NCI-H524 (cell line): ENCODE measurements at regions not wholly inside any gene's neighbourhood (a gene's known extent, or its start where the extent isn't known, plus 50 kb on each side); places are given as distances from the start of the nearest gene placed in this dataset.
"Not testable (repeated sequence)": the region's sequence is repeated elsewhere in the genome, so short reads cannot be mapped to it uniquely, and the experiment has no call there.

Experiments
- DNase-seq, 2 experiments: peaks; one replicate each; lab custom pipeline; 2025; lab: John Stamatoyannopoulos, UW

DNA sequence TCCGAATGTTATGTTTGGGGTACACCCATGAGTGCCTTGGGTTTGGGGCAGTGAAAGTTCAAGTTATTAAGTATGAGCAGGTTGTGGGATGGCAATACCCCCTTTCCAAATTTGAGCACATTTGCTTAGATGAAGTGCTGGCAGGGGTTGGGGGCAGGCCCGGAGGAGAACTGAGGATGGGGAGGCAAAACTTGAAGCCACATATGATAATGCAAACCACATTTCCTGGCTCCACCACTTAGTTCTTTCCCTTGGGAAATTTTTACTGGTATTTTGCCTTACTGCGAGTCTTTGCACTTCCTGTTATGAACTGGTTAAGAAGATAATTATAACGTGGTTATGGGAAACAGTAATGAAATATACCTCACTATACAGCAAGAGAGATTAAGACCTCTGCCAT, 336.0 kb upstream of the ONECUT1 start:
- DNase-seq: no peak

DNA sequence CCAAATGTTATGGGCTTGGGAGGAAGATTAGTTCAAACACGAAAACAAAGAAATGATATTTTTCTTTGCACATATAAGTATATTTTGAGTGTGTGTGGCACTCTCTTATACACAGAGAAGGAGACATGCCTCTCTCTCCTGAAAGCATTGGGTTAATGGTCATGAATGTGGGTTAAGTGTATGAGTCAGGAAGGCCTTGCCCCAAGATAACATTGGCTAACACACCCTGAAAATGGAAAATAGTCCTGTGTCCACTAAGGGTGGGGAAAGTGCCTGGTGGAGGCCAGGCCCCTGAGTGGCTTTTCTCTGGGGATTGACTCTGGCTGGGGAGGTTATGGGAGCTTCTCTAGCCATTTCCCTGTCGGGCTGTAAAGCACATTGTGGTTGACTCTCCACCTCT, 332.7 kb upstream of the ONECUT1 start:
- DNase-seq: no peak

DNA sequence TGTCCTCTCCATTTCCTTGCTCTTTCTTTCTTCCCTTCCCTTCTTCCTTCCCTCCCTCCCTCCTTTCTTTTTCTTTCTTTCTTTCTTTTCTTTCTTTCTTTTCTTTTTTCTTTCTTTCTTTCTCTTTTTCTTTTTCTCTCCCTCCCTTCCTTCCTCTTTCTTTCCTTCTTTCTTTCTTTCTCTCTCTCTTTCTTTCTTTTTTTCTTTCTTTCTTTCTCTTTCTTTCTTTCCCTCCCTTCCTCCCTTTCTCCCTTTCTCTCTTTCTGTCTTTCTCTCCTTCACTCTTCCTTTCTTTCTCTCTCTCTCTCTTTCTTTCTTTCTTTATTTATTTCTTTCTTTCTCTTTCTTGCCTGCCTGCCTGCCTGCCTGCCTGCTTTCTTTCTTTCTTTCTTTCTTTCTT, 326.8 kb upstream of the ONECUT1 start:
- DNase-seq: not testable (repeated sequence)

DNA sequence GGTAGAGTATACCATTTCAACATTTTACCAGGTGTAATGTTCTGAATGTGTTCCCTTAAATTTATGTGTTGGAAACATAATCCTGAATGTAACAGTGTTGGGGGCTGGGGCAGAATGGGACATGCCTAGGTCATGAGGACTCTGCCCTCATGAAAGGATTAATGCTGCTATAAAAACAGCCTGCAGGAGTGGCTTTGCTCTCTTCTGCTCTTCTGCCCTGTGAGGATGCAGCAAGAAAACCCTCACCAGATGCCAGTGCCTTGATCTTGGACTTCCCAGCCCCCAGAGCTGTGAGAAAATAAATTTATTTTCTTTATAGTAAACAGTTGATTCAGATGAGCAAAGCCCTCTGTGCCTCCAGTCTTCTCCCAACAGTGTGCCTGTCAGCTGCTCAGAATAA, 326.0 kb upstream of the ONECUT1 start:
- DNase-seq: peak in 1 of 2 experiments; percentile 41

DNA sequence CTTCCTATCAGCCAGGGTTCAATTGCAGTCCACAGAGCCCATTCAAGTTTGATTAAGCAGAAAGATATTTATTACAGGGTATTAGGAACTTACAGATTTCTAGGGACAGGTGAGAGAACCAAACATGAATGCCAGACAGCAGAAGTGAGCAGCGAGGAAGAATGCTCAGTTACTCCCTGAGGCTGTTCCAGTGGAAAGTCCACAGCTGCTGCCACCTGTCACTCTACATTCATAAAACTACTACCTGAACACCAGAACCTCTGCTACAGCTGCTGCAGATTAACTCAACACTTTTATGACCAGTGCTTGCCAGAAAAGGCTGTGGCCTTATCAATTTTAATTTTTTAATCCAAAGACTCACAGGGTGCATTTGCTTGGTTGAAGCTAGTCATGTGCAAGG, 325.4 kb upstream of the ONECUT1 start:
- DNase-seq: peak in 1 of 2 experiments; percentile 59

DNA sequence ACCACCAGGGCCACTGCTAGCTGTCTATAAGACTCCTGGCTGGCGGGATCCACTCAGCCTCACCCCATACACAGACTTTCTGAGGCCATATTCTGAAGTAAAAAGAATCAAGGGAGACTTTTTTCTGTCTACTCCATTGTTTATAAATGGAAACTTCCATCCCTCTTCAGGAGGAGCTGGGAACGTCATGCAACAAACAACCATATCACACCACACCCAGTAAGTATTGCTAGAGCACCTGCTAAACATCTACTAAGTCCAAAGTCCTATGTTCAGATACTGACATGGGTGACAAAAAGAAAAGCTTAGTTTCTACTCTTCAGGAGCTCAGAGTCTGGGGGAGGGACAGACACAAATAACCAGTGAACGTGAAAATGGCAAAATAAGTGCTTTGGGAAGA, 324.8 kb upstream of the ONECUT1 start:
- DNase-seq: no peak

DNA sequence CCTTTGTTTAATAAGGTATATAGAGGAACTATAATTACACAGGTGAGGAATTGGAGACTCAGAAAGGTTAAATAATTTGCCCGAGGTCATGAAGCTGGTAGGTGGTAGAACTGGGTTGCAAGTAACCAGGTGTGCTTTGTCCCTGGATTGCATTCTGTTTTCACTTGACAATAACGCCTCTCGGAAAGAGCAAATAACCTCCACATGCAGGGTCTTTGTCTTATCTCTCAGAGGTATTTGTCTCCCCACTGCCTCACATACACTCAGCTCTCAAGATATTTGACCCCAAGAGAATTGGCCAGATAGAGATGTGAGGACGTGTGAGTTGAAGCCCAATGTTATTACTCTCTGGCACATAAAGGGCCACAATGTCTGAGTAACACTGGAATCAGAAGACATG, 320.9 kb upstream of the ONECUT1 start:
- no peak for DNase-seq

DNA sequence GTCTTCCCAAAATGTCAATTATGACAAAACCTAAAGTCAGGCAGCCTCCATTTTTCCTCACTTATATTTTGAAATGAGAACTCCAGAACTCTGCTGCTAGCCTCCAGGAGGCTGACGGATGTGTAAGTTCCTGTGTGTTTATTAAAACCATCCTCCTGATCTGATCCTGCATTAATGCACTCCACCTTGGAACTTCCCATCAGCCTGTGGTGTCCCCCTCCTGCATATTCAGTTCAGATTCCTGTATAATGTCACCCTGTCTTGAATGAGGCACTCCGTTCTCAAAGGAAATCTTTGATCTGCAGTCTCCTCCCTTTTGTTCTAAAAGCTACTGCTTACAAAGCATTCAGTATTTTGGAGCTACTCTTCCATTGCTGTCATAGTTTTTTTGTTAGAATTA, 318.2 kb upstream of the ONECUT1 start:
- no peak for DNase-seq

DNA sequence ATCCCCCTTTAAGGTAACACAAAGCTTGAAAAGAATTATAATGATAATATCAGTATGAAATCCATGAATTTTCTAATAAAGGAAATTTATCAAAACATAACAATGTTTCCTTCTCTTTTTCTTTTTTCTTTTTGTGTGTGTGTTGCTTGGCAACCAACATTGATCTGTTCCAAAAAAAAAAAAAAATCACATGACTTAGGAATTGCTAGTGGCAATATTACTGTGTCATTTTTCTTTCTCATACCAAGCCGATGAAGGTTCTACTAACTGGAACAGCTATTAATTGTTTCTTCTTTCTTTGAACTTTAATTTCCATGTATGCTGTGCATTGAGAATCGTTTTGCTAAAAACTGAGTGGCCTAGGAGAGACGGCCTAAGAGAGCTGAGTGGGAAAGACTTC, 317.7 kb upstream of the ONECUT1 start:
- no peak for DNase-seq

DNA sequence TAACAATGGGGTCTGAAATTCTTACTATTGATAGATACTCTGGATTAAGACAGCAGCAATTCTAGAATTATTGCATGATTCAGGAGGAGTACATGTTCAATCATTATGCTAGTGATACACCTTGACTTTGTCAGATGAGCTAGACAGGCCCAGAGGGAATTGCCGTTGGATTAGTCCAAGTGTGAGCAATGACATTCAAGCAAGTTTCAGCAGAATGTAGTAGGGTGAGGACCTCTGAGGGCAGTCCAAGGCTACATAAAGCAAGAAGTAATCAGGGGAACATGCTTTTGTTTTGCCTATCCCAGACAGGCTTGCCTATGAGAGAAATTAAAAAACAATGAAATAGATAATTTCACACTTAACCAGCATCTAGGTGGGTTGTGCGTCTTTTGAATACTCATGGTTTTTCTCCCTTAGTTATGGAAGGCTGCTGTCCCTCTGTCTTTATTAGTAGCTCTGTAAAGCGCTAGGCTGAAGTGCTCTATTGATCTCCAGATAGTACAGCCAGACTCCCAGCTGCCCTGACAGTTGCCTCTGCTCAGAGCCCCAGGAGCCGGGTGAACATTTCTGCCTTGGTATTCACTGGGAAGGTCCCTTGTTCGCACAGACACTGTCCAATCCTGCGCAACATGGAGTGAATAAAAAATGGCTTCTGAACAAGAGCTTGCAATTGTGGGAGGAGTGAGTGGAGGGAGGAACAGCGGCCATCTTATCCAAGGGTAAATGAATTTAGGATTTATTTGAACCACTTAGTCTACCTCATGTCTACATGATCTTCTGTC, 316.6 kb upstream of the ONECUT1 start:
- DNase-seq: peak in 1 of 2 experiments; percentile 70

DNA sequence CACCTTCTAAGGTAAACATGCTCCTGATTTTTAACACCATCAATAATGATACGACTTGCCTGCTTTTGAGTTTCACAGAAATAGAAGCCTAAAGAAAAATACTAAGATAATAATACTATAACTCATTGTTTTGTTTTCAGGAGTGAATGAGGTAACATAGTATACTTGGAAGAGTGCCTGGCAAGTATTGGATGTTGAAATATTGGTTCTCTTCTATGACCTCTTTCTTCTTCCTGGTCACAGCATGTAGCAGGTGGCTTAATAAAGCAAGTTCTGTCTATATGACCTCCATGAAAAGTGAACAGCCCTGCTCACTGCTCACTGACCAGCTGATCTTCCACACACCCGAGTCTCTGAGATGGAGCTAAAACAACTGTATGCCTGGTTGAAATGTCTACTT, 312.3 kb upstream of the ONECUT1 start:
- DNase-seq: no peak

DNA sequence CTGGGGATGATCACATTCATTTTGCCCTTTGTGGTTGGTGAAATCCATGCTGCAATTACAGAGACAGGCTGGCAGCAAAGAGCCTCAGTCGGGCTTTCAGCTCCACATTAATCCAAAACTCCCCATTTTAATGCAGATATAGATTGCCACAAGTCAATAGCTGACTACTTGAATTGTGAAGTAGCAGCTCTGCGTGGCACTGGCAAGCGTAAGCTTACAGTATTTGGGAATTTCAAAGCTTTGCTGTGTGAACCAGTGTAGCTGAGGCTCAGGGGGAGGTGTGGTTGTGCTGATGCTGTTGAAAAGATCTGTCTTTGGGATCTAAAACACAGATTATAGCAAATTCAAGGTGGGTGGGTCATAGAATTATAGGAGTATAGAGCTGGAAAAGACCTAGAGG, 290.3 kb upstream of the ONECUT1 start:
- DNase-seq: no peak

DNA sequence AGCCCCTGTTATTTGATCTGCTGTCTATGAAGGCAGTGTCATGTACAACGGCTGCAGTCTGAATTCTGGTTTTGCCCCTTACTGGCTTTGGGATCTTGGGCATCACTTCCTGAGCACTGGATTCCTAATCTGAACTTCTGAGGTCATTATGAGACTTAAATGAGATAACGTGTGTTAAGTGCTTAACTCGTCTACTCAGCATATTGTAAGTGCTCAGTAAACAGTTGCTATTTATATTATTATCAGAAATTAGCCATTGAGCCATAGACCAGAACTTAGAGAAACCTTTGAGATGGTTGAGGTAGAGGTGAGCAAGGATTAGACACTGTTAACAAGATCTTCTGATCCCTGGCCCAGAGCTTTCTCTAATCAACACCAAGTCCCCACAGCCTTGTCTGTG, 284.1 kb upstream of the ONECUT1 start:
- no peak for DNase-seq

DNA sequence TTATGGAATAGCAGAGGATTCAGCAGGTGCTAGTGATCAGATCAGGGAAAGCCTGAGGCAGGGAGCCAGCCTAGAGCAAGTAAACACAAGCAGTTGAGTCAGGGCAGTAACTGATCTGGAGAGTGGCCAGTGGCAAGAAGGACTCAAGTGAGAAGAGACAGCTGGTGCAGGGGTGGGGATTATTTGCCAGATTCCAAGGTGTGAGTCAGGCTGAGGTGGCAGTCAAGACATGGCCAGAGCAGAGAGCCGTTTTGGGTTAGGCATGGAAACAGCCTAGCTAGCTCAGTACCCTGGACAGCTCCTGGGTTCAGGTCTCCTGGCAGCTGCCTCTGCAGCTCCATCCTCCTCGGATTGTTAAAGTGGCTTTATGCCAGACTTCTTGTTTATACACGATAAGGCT, 281.9 kb upstream of the ONECUT1 start:
- DNase-seq: peak; percentile 69 to 91

DNA sequence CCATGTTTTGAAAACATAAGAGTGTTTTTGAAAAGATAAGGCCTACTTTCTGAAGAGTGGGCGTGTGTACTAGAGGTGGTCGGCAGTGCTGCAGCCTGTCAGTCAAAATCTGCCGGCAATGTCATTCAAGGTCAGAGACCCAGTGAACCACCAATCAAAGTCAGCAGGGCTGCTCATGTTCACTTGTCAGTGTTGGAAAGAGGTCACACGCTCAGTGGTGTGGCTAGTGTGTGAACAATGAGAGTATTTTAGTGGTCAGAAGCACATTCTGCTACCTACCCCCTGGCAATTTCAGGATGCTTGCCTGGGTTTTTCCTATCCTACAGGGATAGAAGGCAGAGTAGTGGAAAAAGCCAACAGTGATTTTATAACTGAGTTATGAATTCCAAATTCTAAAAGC, 278.5 kb upstream of the ONECUT1 start:
- no peak for DNase-seq

DNA sequence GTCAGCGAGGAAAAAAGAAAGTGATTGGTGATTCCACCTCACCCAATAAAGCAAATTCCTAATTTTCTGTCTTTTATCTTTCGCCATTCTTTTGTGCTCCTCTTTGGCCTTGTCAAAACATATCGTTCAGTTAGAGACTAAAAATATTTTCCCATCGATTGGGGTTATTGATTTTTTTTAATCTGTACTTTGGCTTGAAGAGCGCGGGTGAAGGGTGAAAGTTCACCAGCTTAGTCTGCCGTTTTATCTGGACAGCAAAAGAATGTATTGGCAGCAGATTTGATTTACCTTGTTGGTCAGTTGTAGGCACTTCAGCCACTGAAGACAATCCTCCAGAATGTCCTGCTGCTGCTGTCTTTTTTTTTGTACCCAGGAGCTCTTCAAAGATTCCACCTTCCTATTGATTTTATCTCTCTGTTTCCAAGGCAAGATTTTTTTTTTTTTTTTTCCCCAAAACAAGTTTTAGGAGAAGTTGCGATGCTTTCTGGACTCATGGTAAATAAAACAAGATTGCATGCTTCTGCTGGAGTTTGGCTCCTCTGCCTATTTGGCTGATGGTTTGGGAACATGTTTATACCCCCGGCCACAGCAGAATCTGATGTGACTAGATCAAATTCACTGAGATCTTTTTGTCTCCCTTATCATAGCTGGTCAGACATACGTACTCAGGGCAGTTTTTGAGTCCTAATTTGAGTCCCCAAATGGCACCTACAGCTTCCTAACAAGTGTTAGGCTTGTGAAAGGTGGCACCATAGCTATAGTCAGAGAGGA, 269.3 kb upstream of the ONECUT1 start:
- no peak for DNase-seq

DNA sequence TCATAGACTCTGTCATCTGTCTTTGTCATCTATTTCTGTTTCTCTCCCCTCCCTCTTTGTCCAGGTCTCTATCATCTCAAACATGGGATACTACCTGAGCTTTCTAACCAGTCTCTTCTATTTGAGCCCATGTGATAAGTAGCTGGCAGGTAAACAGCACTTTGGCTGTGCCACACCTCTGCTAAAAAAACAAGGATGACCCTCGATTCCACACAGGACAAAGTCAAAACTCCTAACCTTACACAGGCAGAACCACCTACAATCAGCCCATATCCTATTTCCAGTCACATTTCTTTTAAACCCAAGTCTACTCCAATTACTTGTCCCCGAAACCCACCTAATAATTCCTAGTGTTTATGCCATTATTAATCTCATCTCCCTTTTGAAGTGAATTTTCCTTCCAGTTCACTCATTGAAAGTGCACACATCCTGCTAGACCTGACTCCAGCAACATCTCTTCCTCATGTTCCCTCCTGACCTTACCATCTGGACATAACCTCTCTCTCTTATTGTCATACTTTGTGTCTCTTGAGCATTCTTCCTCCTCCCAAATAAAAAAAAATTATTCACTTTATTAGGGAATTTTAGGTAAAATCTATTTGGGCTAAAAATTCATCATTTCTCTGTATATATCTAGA, 256.1 kb upstream of the ONECUT1 start:
- DNase-seq: no peak

DNA sequence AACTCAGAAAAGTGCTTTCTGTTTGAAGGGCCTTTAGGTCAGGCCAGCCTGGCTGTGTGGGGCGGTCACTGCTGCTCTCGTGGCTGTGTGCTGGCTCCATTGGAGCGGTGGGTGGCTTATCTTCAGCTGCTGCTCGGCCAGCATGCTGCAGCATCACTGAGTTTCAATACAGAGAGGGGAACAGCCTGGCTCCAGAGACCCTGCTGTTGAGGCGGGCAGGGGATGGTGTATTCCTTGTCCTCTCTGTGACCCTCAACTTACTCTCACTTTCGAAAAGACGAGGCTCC, 248.5 kb upstream of the ONECUT1 start:
- DNase-seq: no peak

DNA sequence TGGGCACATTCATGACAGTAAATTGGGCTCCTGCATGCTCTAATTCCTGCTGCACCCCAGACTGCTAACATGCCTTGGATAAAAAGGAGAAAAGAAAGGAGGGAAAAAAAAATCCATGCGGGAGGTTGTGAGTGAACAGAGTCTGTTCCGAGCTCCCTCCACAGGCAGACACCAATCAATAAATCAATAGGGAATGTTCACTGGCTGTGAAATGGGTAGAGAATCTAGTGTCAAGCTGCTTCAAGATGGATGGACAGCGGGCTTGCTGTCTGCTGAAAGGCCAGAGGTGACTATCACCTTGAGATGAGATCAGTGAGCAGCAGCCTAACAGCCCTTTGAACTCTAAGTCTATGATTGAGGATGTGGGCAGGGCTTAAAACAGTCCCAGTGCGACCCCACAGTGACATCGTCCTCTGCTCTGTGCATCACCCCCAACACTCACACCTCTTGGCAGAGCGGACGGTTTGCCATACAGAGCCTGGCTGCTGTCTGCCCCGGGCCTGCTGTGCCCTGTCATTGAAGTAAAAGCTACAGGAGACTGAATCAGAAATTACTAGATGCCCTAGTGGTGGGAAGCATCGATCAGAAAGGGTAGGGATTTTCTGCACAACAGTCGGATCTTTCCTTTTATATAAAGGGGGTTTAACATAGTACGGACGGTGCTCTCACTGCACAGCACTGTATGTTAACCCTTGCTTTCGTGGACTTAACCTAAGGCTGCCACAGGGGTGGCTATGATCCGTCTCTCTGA, 247.9 kb upstream of the ONECUT1 start:
- no peak for DNase-seq

DNA sequence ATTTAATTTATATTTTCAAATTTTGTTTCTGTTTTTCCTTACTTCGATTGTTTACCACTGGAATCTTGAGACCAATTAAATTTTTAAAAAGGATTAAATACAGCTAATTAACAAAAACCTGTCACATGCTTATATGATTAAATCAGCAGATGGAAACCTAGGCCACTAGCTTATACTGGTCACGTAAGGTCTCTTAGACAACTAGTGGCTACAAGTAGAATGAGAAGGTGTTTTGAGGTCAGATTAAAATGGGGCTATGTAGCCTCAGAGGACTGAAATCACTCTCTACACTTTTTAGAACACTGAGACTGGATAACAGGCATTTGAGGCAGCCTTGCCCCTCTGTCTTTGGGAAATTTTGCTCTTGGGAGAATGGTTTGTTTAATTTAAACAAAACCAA, 246.5 kb upstream of the ONECUT1 start:
- peak; percentile 25 to 73 for DNase-seq

DNA sequence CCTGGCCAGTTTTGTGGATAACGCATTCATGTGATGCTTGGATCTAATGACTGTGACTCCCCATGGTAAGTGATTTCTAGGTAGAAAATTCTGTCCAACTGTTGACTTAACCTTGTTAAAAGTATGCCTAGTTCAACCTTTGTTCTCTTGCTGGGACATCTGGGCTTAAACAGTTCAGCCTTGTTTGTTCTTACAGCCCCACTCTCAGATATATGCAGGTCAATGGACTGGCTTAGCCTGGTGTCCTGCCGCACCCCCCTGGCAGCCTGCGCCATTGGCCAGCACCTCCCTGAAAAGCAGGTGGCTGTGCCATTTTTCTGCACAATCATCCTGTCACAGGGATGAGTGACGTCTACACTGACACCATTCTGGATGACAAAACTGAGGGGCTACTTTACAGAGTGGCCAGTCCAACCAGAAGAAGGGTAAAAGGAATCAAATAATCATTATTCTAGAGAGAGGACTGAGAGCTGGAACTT, 244.7 kb upstream of the ONECUT1 start:
- no peak for DNase-seq

DNA sequence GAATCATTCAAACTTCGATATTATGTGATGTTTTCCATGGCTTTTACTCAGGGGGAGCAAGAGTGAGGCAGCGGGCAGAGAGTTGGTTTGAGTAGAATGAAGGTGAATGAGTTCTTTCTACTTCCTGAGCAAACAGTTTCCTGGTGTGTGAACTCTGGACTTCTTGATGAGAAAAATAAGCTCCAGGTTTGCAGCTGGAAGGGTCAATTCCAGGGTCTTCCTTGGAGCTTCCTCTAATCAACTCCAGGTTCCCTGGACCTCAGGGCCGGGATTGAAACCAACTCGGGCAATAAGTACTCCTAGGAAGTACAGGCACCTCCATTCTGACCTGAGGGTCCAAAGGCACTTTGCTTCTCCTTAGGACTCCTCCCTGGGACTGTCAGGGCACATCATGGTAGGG, 243.6 kb upstream of the ONECUT1 start:
- DNase-seq: no peak
